Activated effector memory CD4-positive, alpha-beta T cell treated with anti-CD3 and anti-CD28 coated beads, Interleukin-2, amount 50 U/mL, for 16 hours (primary cell): ENCODE measurements at regions not wholly inside any gene's neighbourhood (a gene's known extent, or its start where the extent isn't known, plus 50 kb on each side); places are given as distances from the start of the nearest gene placed in this dataset.
"Not testable (repeated sequence)": the region's sequence is repeated elsewhere in the genome, so short reads cannot be mapped to it uniquely, and the experiment has no call there.

ENCODE experiments used
- DNase-seq: peaks from one replicate; pipeline ENCODE4 v3.0.0-alpha.2; 2020

- no peak for DNase-seq
These were observed 270.5 kb upstream of the SLC30A5 start for GRCh38 chr5:68823301-68823700.

GRCh38 chr5:68830377-68830898 is 263.4 kb upstream of the SLC30A5 start:
- no peak for DNase-seq

GRCh38 chr5:68834491-68834981 is 259.3 kb upstream of the SLC30A5 start:
- no peak for DNase-seq

GRCh38 chr5:68838157-68838718 is 255.6 kb upstream of the SLC30A5 start:
- DNase-seq = no peak

- DNase-seq = no peak
These were observed 254.7 kb upstream of the SLC30A5 start for GRCh38 chr5:68839019-68839552.

GRCh38 chr5:68843624-68844364 is 250.0 kb upstream of the SLC30A5 start:
- DNase-seq = no peak

- DNase-seq = no peak
These were observed 248.7 kb upstream of the SLC30A5 start for GRCh38 chr5:68845131-68845530.

- no peak for DNase-seq
These were observed 247.0 kb upstream of the SLC30A5 start for GRCh38 chr5:68846828-68847227.

- DNase-seq = no peak
These were observed 245.7 kb upstream of the SLC30A5 start for GRCh38 chr5:68848091-68848490.

GRCh38 chr5:68849103-68849502 is 244.7 kb upstream of the SLC30A5 start:
- no peak for DNase-seq

- no peak for DNase-seq
These were observed 243.9 kb upstream of the SLC30A5 start for GRCh38 chr5:68849906-68850305.

- no peak for DNase-seq
These were observed 232.7 kb upstream of the SLC30A5 start for GRCh38 chr5:68861099-68861498.

- no peak for DNase-seq
These were observed 231.3 kb upstream of the SLC30A5 start for GRCh38 chr5:68862560-68862959.

- not testable (repeated sequence) for DNase-seq
These were observed 228.6 kb upstream of the SLC30A5 start for GRCh38 chr5:68865192-68865591.

- DNase-seq = no peak
These were observed 221.6 kb upstream of the SLC30A5 start for GRCh38 chr5:68872088-68872839.

- no peak for DNase-seq
These were observed 220.6 kb upstream of the SLC30A5 start for GRCh38 chr5:68873198-68873597.

GRCh38 chr5:68875351-68875750 is 218.5 kb upstream of the SLC30A5 start:
- no peak for DNase-seq

GRCh38 chr5:68883436-68883835 is 210.4 kb upstream of the SLC30A5 start:
- no peak for DNase-seq

GRCh38 chr5:68884144-68884754 is 209.6 kb upstream of the SLC30A5 start:
- DNase-seq = no peak

GRCh38 chr5:68884883-68885282 is 208.9 kb upstream of the SLC30A5 start:
- no peak for DNase-seq

GRCh38 chr5:68886814-68887213 is 207.0 kb upstream of the SLC30A5 start:
- no peak for DNase-seq

- DNase-seq = no peak
These were observed 202.1 kb upstream of the SLC30A5 start for GRCh38 chr5:68891718-68892117.

- DNase-seq = no peak
These were observed 199.1 kb upstream of the SLC30A5 start for GRCh38 chr5:68894673-68895072.
